Loucy (cell line): ENCODE measurements at regions not wholly inside any gene's neighbourhood (a gene's known extent, or its start where the extent isn't known, plus 50 kb on each side); places are given as distances from the start of the nearest gene placed in this dataset.

Experiments
- H2AFZ ChIP-seq: fragments of 200-600 bp; sonication (generic); 2 replicates; pipeline ENCODE4 v1.6.0; 2016; ENCODE audit warnings: antibody characterized with exemption, mild to moderate bottlenecking, low read length, moderate library complexity
- H3F3A ChIP-seq: fragments of 200-600 bp; 2 replicates; pipeline ENCODE4 v1.6.0; 2016; ENCODE audit warnings: antibody characterized with exemption, low read depth, mild to moderate bottlenecking
- H3K27me3 ChIP-seq: fragments of 200-600 bp; sonication (generic); 2 replicates; pipeline ENCODE4 v1.6.1; 2014; ENCODE audit warnings: low read length, mild to moderate bottlenecking; ENCODE audit not compliant: insufficient read depth, poor library complexity, severe bottlenecking
- H3K36me3 ChIP-seq: fragments of 200-600 bp; sonication (generic); 2 replicates; pipeline ENCODE4 v1.6.1; 2016; ENCODE audit warnings: low read length; ENCODE audit not compliant: insufficient read depth
- H3K4me1 ChIP-seq: fragments of 200-600 bp; sonication (generic); 2 replicates; pipeline ENCODE4 v1.5.1; 2014; ENCODE audit warnings: low read length, mild to moderate bottlenecking; ENCODE audit not compliant: insufficient read depth, poor library complexity, severe bottlenecking
- H3K4me2 ChIP-seq: fragments of 200-600 bp; sonication (generic); 2 replicates; pipeline ENCODE4 v1.6.0; 2014; ENCODE audit warnings: antibody characterized with exemption, low read length, low read depth, mild to moderate bottlenecking; ENCODE audit not compliant: poor library complexity, severe bottlenecking
- H3K4me3 ChIP-seq: fragments of 200-600 bp; sonication (generic); 2 replicates; pipeline ENCODE4 v1.5.1; 2014; ENCODE audit warnings: low read length, mild to moderate bottlenecking, mixed read lengths; ENCODE audit not compliant: poor library complexity, severe bottlenecking
- H3K79me2 ChIP-seq: fragments of 200-600 bp; sonication (generic); 2 replicates; pipeline ENCODE4 v1.6.1; 2014; ENCODE audit warnings: low read length; ENCODE audit not compliant: insufficient read depth
- H3K9ac ChIP-seq: fragments of 200-600 bp; sonication (generic); 2 replicates; pipeline ENCODE4 v1.6.0; 2014; ENCODE audit warnings: mild to moderate bottlenecking, low read depth, low read length, moderate library complexity; ENCODE audit not compliant: poor library complexity, severe bottlenecking
- H3K9me2 ChIP-seq: fragments of 200-600 bp; sonication (generic); replicated peaks from 2 replicates; pipeline ENCODE4 v1.6.1; 2016; ENCODE audit warnings: low read depth, low read length, mixed read lengths
- H3K9me3 ChIP-seq: fragments of 200-600 bp; sonication (generic); 2 replicates; pipeline ENCODE4 v1.6.1; 2014; ENCODE audit warnings: mild to moderate bottlenecking, antibody characterized with exemption, low read length, low read depth; ENCODE audit not compliant: insufficient read depth
- H4K20me1 ChIP-seq: fragments of 200-600 bp; sonication (generic); 2 replicates; pipeline ENCODE4 v1.6.0; 2014; ENCODE audit warnings: antibody characterized with exemption, low read length, mild to moderate bottlenecking; ENCODE audit not compliant: insufficient read depth, poor library complexity, severe bottlenecking
- EZH2phosphoT487 ChIP-seq: fragments of 200-600 bp; IDR thresholded peaks from 2 replicates; pipeline ENCODE4 v1.6.1; 2018; ENCODE audit warnings: antibody characterized with exemption, mild to moderate bottlenecking, moderate library complexity, borderline replicate concordance
- TF ChIP-seq, protein P1 (sequence below): fragments of 200-600 bp; sonication (generic); conservative IDR thresholded peaks from 2 replicates; pipeline ENCODE4 v1.5.1; 2014; ENCODE audit warnings: mild to moderate bottlenecking, antibody characterized with exemption, low read length

DNA sequence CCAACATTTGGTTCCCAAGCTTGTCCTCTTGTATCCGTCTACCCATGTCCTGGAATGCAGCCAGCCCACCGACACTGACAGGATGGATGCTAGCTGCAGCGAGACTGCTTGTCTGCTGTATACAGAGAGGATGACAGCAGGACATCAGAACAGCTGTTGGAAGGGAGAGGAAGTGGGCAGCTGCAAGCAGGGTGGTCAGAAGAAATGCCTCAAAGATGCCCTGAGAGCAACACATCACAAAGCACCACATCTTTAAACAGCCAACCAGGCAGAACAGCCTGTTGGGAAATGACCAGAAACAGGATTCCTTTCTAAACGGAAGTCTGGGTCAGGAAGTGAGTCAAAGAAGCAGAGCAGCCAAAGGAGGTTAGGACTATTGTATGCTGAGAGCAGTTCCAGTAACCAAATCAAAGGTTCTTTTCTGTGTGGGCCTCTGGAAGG, 219.1 kb downstream of the NDUFS4 start:
- Histone ChIP-seq H3K36me3 (no peaks in the 10 kb centered on the region), H3K4me3 (peak overlapping the region; percentile 23), H4K20me1 (no peaks in the 10 kb centered on the region), H3K9me2 (no peaks in the 10 kb centered on the region), H3K9ac (peak overlapping the region; percentile 43), H3K4me2 (peak overlapping the region; percentile 62), H3K27me3 (no peaks in the 10 kb centered on the region), H3K9me3 (no peaks in the 10 kb centered on the region), H3K4me1 (peaks cover 34% of the 10 kb centered on the region), H3F3A (no peaks in the 10 kb centered on the region), H2AFZ (peak overlapping the region; percentile 34), H3K79me2 (no peaks in the 10 kb centered on the region)
- TF ChIP-seq EZH2phosphoT487: no peak
- TF ChIP-seq, protein P1, sequence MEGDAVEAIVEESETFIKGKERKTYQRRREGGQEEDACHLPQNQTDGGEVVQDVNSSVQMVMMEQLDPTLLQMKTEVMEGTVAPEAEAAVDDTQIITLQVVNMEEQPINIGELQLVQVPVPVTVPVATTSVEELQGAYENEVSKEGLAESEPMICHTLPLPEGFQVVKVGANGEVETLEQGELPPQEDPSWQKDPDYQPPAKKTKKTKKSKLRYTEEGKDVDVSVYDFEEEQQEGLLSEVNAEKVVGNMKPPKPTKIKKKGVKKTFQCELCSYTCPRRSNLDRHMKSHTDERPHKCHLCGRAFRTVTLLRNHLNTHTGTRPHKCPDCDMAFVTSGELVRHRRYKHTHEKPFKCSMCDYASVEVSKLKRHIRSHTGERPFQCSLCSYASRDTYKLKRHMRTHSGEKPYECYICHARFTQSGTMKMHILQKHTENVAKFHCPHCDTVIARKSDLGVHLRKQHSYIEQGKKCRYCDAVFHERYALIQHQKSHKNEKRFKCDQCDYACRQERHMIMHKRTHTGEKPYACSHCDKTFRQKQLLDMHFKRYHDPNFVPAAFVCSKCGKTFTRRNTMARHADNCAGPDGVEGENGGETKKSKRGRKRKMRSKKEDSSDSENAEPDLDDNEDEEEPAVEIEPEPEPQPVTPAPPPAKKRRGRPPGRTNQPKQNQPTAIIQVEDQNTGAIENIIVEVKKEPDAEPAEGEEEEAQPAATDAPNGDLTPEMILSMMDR: no peak

DNA sequence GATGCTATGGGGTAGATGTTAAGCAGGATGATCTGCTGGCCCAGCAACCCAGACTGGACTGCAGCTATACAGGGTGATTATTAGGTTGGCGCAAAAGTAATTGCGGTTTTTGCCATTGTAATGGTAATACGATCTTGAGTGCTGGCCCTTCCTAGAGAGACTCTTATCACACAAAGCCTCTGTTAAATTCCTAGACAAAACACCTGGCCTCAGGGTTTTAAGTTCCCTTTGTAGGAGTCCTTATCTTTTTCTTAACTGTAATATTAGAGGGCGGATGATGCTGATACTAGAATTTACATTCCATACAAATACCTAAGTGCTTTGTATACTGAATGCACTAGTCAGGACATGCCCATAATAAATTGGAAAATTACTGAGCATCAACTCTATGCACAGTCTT, 222.2 kb downstream of the NDUFS4 start:
- no peak overlapping the region for H2AFZ ChIP-seq
- H4K20me1 ChIP-seq: no peaks in the 10 kb centered on the region
- no peaks in the 10 kb centered on the region for H3K79me2 ChIP-seq
- H3K27me3 ChIP-seq: no peaks in the 10 kb centered on the region
- TF ChIP-seq EZH2phosphoT487: no peak
- TF ChIP-seq, protein P1: no peak
- peaks cover 63% of the 10 kb centered on the region for H3K4me1 ChIP-seq
- H3K9me2 ChIP-seq: no peaks in the 10 kb centered on the region
- no peaks in the 10 kb centered on the region for H3K36me3 ChIP-seq
- no peaks in the 10 kb centered on the region for H3K9me3 ChIP-seq
- no peak overlapping the region for H3K9ac ChIP-seq
- H3F3A ChIP-seq: no peaks in the 10 kb centered on the region
- no peak overlapping the region for H3K4me3 ChIP-seq
- H3K4me2 ChIP-seq: no peak overlapping the region

DNA sequence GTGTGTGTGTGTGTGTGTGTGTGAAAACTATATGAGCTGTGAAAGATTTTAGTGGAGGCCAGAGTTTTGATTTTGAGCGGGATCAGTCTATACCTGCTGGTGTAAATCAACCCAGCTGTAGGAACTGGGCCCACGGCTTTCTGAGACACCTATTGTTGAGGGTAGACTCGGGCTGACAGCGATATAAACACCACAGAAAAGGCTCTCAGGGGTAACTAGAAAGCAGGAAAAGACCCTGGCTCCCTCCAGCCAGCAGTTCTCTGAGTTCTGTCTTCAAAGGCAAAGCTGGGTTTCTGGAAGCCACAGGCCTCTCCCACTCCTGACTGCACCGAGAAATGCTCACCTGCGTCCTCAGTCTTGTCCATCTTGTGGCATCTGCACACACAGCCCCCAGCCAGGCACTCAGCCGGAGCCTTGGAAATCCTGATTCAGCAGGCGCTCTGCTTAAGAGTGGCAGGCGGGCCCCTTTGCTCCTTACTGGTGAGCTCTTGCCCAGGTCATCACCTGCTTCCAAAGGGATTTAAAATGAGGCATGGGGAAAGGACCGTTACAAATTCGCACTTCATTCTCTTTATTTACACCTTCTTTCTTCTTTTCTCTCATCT, 223.3 kb downstream of the NDUFS4 start:
- no peak overlapping the region for H3K4me3 ChIP-seq
- H3K27me3 ChIP-seq: no peaks in the 10 kb centered on the region
- no peak for TF ChIP-seq EZH2phosphoT487
- TF ChIP-seq, protein P1: no peak
- H3K4me1 ChIP-seq: peaks cover 55% of the 10 kb centered on the region
- H3K79me2 ChIP-seq: no peaks in the 10 kb centered on the region
- peaks cover 4% of the 10 kb centered on the region; the same call in 1 of the 2 replicates for H3K9me3 ChIP-seq
- no peak overlapping the region for H2AFZ ChIP-seq
- H3K4me2 ChIP-seq: no peak overlapping the region
- H3K9ac ChIP-seq: no peak overlapping the region
- no peaks in the 10 kb centered on the region for H3F3A ChIP-seq
- H3K9me2 ChIP-seq: no peaks in the 10 kb centered on the region
- H4K20me1 ChIP-seq: no peaks in the 10 kb centered on the region
- no peaks in the 10 kb centered on the region for H3K36me3 ChIP-seq
